Sigmoid colon (tissue), 6 donors: ENCODE measurements at regions not wholly inside any gene's neighbourhood (a gene's known extent, or its start where the extent isn't known, plus 50 kb on each side); places are given as distances from the start of the nearest gene placed in this dataset.

Source experiments
- DNase-seq: peaks from one replicate; pipeline ENCODE4 v3.0.0-alpha.2; 2019
- H3K27ac ChIP-seq, 4 donors: fragments of 200-600 bp; sonication (generic); one replicate each; pipeline ENCODE4 v1.5.1; 2016 to 2019; ENCODE audit warnings: mild to moderate bottlenecking in 1 of 4
- H3K27me3 ChIP-seq, 3 donors: fragments of 200-600 bp; sonication (generic); one replicate each; pipeline ENCODE4 v1.5.1; 2019; ENCODE audit warnings: mild to moderate bottlenecking in 1 of 3
- H3K36me3 ChIP-seq, 4 donors: fragments of 200-600 bp; sonication (generic); one replicate each; pipeline ENCODE4 v1.5.1; 2016 to 2019
- H3K4me1 ChIP-seq, 4 donors: fragments of 200-600 bp; sonication (generic); one replicate each; pipeline ENCODE4 v1.5.1; 2017 to 2019
- H3K4me3 ChIP-seq, 4 donors: fragments of 200-600 bp; sonication (generic); one replicate each; pipeline ENCODE4 v1.5.1; 2017 to 2019; ENCODE audit warnings: mild to moderate bottlenecking in 2 of 4, moderate library complexity in 1 of 4
- H3K9me3 ChIP-seq, 4 donors: fragments of 200-600 bp in 3 of 4; sonication (generic) in 3 of 4; one replicate each; pipeline versions ENCODE4 v1.5.1 to v1.6.1; 2013 to 2019
- CTCF ChIP-seq, 4 experiments: fragments of 450-650 bp in 3 of 4; fragments of 200-600 bp in 1 of 4; IDR thresholded peaks; one replicate each; pipeline ENCODE4 v1.5.1; 2016 to 2019; ENCODE audit warnings: antibody characterized with exemption in 4 of 4, mild to moderate bottlenecking in 3 of 4, moderate library complexity in 2 of 4
- EP300 ChIP-seq, 4 donors: sonication (generic); formaldehyde crosslinking; IDR thresholded peaks; one replicate each; pipeline ENCODE4 v1.6.1; 2017; ENCODE audit warnings: antibody characterized with exemption in 4 of 4
- POLR2A ChIP-seq, 2 donors: fragments of 450-650 bp; IDR thresholded peaks; one replicate each; pipeline ENCODE4 v1.6.1; 2016; ENCODE audit warnings: antibody characterized with exemption in 2 of 2, mild to moderate bottlenecking in 2 of 2, moderate library complexity in 2 of 2
- POLR2AphosphoS5 ChIP-seq, 4 donors: sonication (generic); formaldehyde crosslinking; IDR thresholded peaks; one replicate each; pipeline ENCODE4 v1.6.1; 2017; ENCODE audit warnings: antibody characterized with exemption in 4 of 4
- WGBS, 2 donors: extraction: QIAGEN DNeasy Blood & Tissue Kit; methylation state at CpG; one replicate each; pipeline ENCODE4 v1.1.7; 2013; 5-methylcytosine and 5-hydroxymethylcytosine counted together
- intact Hi-C: fragments of 100-400 bp; cut with DNase I; formaldehyde crosslinking; loops from one replicate; pipeline ENCODE4 v1.15.1; 2023
- donor health status: healthy with polysubstance abuse.
- donor health status: healthy.

GRCh38 chr1:217944550-217944949 lies 313.4 kb downstream of the SPATA17 start:
- Histone ChIP-seq H3K9me3 (no peaks in the 10 kb centered on the region), H3K27me3 (no peaks in the 10 kb centered on the region), H3K27ac (no peak overlapping the region), H3K4me1 (no peaks in the 10 kb centered on the region), H3K4me3 (no peak overlapping the region), H3K36me3 (no peaks in the 10 kb centered on the region)
- no peak for TF ChIP-seq POLR2A (IDR thresholded peaks at IDR 0.05)
- TF ChIP-seq POLR2AphosphoS5 (IDR thresholded peaks at IDR 0.05), result no peak
- no peak for TF ChIP-seq CTCF (IDR thresholded peaks at IDR 0.05)
- TF ChIP-seq EP300 (IDR thresholded peaks at IDR 0.05), result no peak
- WGBS, 2 donors, result 47 to 68% methylated on average over 6 of the region's 6 CpGs
- intact Hi-C loops, result no loop called here
- DNase-seq, result no peak

- intact Hi-C loops, result no loop called here
- no peak for DNase-seq
- no peaks in the 10 kb centered on the region for H3K9me3 ChIP-seq
- H3K27me3 ChIP-seq, result no peaks in the 10 kb centered on the region
- H3K27ac ChIP-seq, result no peak overlapping the region
- 77% methylated on average over 8 of the region's 8 CpGs for WGBS, 2 donors
- H3K4me3 ChIP-seq, result no peak overlapping the region
- H3K36me3 ChIP-seq, result no peaks in the 10 kb centered on the region
- H3K4me1 ChIP-seq, result no peaks in the 10 kb centered on the region
- TF ChIP-seq POLR2AphosphoS5 (IDR thresholded peaks at IDR 0.05) (no peak), EP300 (IDR thresholded peaks at IDR 0.05) (no peak), CTCF (IDR thresholded peaks at IDR 0.05) (no peak), POLR2A (IDR thresholded peaks at IDR 0.05) (no peak)
Measured at GRCh38 chr1:217946511-217946910, 315.4 kb downstream of the SPATA17 start.

GRCh38 chr1:217948741-217949140 lies 317.6 kb downstream of the SPATA17 start:
- Histone ChIP-seq H3K36me3 (no peaks in the 10 kb centered on the region), H3K4me1 (no peaks in the 10 kb centered on the region), H3K27ac (no peak overlapping the region), H3K27me3 (no peaks in the 10 kb centered on the region), H3K9me3 (no peaks in the 10 kb centered on the region), H3K4me3 (no peak overlapping the region)
- TF ChIP-seq POLR2A (IDR thresholded peaks at IDR 0.05) (no peak), CTCF (IDR thresholded peaks at IDR 0.05) (no peak), EP300 (IDR thresholded peaks at IDR 0.05) (no peak), POLR2AphosphoS5 (IDR thresholded peaks at IDR 0.05) (no peak)
- 47 to 66% methylated on average over 2 of the region's 2 CpGs for WGBS, 2 donors
- DNase-seq, result no peak
- intact Hi-C loops, result no loop called here

GRCh38 chr1:217953330-217953729 lies 322.2 kb downstream of the SPATA17 start:
- H3K36me3 ChIP-seq, result no peaks in the 10 kb centered on the region
- no peak overlapping the region for H3K4me3 ChIP-seq
- H3K4me1 ChIP-seq, result no peaks in the 10 kb centered on the region
- 36 to 62% methylated on average over 2 of the region's 2 CpGs for WGBS, 2 donors
- TF ChIP-seq POLR2AphosphoS5 (IDR thresholded peaks at IDR 0.05) (no peak), EP300 (IDR thresholded peaks at IDR 0.05) (no peak), POLR2A (IDR thresholded peaks at IDR 0.05) (no peak), CTCF (IDR thresholded peaks at IDR 0.05) (no peak)
- intact Hi-C loops, result no loop called here
- H3K27ac ChIP-seq, result no peak overlapping the region
- H3K9me3 ChIP-seq, result peaks cover 0 to 1% (median 0%) of the 10 kb centered on the region in 4 donors
- H3K27me3 ChIP-seq, result no peaks in the 10 kb centered on the region
- no peak for DNase-seq

GRCh38 chr1:217953922-217954321 lies 322.8 kb downstream of the SPATA17 start:
- no peaks in the 10 kb centered on the region for H3K4me1 ChIP-seq
- no peaks in the 10 kb centered on the region for H3K27me3 ChIP-seq
- intact Hi-C loops, result no loop called here
- H3K27ac ChIP-seq, result no peak overlapping the region
- H3K4me3 ChIP-seq, result no peak overlapping the region
- no peaks in the 10 kb centered on the region for H3K36me3 ChIP-seq
- peaks cover 0 to 1% (median 0%) of the 10 kb centered on the region in 4 donors for H3K9me3 ChIP-seq
- TF ChIP-seq POLR2A (IDR thresholded peaks at IDR 0.05), result no peak
- no peak for TF ChIP-seq CTCF (IDR thresholded peaks at IDR 0.05)
- no peak for TF ChIP-seq POLR2AphosphoS5 (IDR thresholded peaks at IDR 0.05)
- no peak for TF ChIP-seq EP300 (IDR thresholded peaks at IDR 0.05)
- 65 to 72% methylated on average over 2 of the region's 2 CpGs for WGBS, 2 donors
- no peak for DNase-seq
